ENCODE measurements at regions not wholly inside any gene's neighbourhood (a gene's known extent, or its start where the extent isn't known, plus 50 kb on each side); places are given as distances from the start of the nearest gene placed in this dataset.

DNA sequence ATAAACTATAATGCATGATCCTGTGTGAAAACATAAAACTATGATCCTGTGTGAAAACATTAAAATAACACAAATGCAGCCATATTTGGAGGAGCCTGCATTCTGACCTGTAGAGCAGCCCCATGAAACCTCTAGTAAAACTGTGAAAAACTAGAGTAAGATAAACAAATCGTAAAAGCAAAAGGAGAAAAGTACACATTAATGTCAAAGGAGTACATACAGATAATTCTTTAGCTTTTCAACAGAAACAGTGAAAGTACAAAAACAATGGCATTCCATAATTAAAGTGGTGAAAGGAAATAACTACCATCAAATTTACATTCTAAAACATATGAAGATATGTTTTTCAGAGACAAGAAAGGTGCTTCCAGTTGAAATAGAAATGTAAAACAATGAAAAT lies 1267.2 kb downstream of the SLITRK1 start:
- intact Hi-C loops (cut with DNase I) = no loop called here
- no peak overlapping the region for H3K27ac ChIP-seq
- WGBS, 3 donors = 52 to 71% (median 68%) methylated on average over 1 of the region's 1 CpG
- DNase-seq = no peak
- H3K9me3 ChIP-seq = no peaks in the 10 kb centered on the region
- no peaks in the 10 kb centered on the region for H3K36me3 ChIP-seq (ENCODE audit: insufficient read depth in 1 of 2, low read depth in 1 of 2)
- no peak overlapping the region for H3K4me3 ChIP-seq
- no peaks in the 10 kb centered on the region for H3K27me3 ChIP-seq (ENCODE audit: insufficient read depth in 3 of 3, low read length in 2 of 3)
- H3K4me1 ChIP-seq = no peaks in the 10 kb centered on the region
- TF ChIP-seq, protein P1, sequence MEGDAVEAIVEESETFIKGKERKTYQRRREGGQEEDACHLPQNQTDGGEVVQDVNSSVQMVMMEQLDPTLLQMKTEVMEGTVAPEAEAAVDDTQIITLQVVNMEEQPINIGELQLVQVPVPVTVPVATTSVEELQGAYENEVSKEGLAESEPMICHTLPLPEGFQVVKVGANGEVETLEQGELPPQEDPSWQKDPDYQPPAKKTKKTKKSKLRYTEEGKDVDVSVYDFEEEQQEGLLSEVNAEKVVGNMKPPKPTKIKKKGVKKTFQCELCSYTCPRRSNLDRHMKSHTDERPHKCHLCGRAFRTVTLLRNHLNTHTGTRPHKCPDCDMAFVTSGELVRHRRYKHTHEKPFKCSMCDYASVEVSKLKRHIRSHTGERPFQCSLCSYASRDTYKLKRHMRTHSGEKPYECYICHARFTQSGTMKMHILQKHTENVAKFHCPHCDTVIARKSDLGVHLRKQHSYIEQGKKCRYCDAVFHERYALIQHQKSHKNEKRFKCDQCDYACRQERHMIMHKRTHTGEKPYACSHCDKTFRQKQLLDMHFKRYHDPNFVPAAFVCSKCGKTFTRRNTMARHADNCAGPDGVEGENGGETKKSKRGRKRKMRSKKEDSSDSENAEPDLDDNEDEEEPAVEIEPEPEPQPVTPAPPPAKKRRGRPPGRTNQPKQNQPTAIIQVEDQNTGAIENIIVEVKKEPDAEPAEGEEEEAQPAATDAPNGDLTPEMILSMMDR (IDR thresholded peaks at IDR 0.05) = no peak
- ATAC-seq = no peak

DNA sequence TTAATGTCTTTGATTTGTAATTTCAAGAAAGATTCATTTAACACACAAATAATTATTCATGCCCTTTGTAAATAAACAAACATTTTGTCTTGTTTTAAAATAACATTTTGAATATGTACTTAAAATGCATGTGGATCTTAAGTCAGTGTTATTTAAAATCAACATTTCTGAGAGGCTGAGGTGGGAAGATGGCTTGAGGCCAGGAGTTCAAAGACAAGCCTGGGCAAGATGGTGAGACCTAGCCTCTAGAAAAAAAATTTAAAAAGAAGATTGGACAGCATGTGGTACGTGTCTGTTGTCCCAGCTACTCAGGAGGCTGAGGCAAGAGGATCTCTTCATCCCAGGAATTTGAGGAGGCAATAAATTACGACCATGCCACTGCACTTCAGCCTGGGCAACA lies 1268.2 kb downstream of the SLITRK1 start:
- 43 to 64% (median 58%) methylated on average over 2 of the region's 2 CpGs for WGBS, 3 donors
- H3K27me3 ChIP-seq (ENCODE audit: insufficient read depth in 3 of 3, low read length in 2 of 3) = no peaks in the 10 kb centered on the region
- no peaks in the 10 kb centered on the region for H3K36me3 ChIP-seq (ENCODE audit: insufficient read depth in 1 of 2, low read depth in 1 of 2)
- no peak for DNase-seq
- H3K27ac ChIP-seq = no peak overlapping the region
- no peaks in the 10 kb centered on the region for H3K4me1 ChIP-seq
- ATAC-seq = no peak
- H3K9me3 ChIP-seq = no peaks in the 10 kb centered on the region
- intact Hi-C loops (cut with DNase I) = no loop called here
- no peak overlapping the region for H3K4me3 ChIP-seq
- TF ChIP-seq, protein P1 (IDR thresholded peaks at IDR 0.05) = no peak

DNA sequence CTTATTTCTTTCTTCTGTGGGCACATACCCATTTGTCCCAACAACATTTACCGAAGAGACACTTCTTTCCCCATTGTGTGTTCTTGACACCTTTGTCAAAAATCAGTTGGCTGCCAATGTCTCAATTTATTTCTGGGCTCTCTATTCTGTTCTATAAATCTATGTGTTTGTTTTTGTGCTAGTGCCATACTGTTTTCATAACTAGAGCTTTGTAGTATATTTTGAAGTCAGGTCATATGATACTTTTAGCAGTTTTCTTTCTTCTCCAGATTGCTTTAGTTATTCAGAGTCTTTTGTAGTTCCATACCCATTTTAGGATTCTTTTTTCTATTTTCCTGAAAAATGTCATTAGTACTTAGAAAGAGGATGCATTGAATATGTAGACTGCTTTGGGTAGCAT lies 1276.3 kb downstream of the SLITRK1 start:
- intact Hi-C loops (cut with DNase I) = no loop called here
- DNase-seq (no peak), ATAC-seq (no peak)
- Histone ChIP-seq H3K36me3 (ENCODE audit: insufficient read depth in 1 of 2, low read depth in 1 of 2) (no peaks in the 10 kb centered on the region), H3K4me1 (no peaks in the 10 kb centered on the region), H3K9me3 (peaks cover 14% of the 10 kb centered on the region), H3K27me3 (ENCODE audit: insufficient read depth in 3 of 3, low read length in 2 of 3) (no peaks in the 10 kb centered on the region), H3K27ac (no peak overlapping the region), H3K4me3 (no peak overlapping the region)
- TF ChIP-seq, protein P1 (IDR thresholded peaks at IDR 0.05) = no peak
- WGBS, 3 donors = 91 to 100% (median 93%) methylated on average over 1 of the region's 1 CpG

DNA sequence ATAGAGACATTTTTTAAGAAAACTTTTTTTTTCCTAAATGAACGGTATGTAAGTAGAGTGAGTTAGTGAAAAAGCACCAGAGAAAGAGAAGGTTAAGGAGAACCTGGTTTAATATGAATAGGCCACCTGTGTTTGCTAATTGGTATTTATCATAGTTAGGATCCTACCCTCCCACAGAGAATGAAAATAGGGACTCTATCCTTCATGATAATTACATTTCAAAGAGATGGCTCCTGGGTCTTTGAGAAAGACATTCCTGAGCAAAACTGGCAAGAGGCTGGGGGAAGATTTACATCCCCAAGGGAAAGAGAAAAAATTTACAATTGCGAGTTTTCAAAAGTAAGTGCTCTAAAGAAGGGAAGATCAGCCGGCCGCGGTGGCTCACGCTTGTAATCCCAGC lies 1284.5 kb downstream of the SLITRK1 start:
- Histone ChIP-seq H3K27ac (no peak overlapping the region), H3K36me3 (ENCODE audit: insufficient read depth in 1 of 2, low read depth in 1 of 2) (no peaks in the 10 kb centered on the region), H3K9me3 (no peaks in the 10 kb centered on the region), H3K4me1 (no peaks in the 10 kb centered on the region), H3K4me3 (no peak overlapping the region), H3K27me3 (ENCODE audit: insufficient read depth in 3 of 3, low read length in 2 of 3) (no peaks in the 10 kb centered on the region)
- 42 to 51% (median 49%) methylated on average over 6 of the region's 6 CpGs for WGBS, 3 donors
- no peak for ATAC-seq
- no peak for DNase-seq
- intact Hi-C loops (cut with DNase I) = no loop called here
- TF ChIP-seq, protein P1 (IDR thresholded peaks at IDR 0.05) = no peak

DNA sequence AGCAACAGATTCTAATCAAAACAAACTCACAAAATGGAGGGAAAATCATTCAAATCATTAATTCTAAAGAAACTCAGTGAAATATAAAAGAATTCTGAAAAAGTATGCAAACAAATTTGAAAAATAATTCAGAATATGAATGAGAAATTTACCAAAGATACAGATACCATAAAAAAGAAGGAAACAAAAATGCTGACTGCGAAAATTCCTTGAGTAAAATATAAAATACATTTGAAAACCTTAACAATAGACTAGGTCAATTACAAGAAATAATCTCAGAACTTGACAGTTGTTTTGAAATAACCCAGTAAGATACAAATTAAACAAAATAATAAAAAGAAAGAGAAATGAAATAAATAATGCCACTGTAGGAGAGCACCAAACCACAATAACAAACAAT lies 1289.0 kb downstream of the SLITRK1 start:
- Histone ChIP-seq H3K36me3 (ENCODE audit: insufficient read depth in 1 of 2, low read depth in 1 of 2) (no peaks in the 10 kb centered on the region), H3K4me1 (no peaks in the 10 kb centered on the region), H3K27ac (no peak overlapping the region), H3K27me3 (ENCODE audit: insufficient read depth in 3 of 3, low read length in 2 of 3) (no peaks in the 10 kb centered on the region), H3K4me3 (no peak overlapping the region), H3K9me3 (no peaks in the 10 kb centered on the region)
- TF ChIP-seq, protein P1 (IDR thresholded peaks at IDR 0.05) = no peak
- no peak for ATAC-seq
- intact Hi-C loops (cut with DNase I) = no loop called here
- no peak for DNase-seq
- 61 to 72% (median 71%) methylated on average over 1 of the region's 1 CpG for WGBS, 3 donors
